AG04449 (cell line): ENCODE measurements at regions not wholly inside any gene's neighbourhood (a gene's known extent, or its start where the extent isn't known, plus 50 kb on each side); places are given as distances from the start of the nearest gene placed in this dataset.

Experiments used
- CTCF ChIA-PET: fragments of 350-600 bp; formaldehyde crosslinking; extraction: SDS; loops from one replicate; lab custom pipeline; 2021; ENCODE audit warnings: antibody characterized with exemption; lab: Yijun Ruan, JAX
- POLR2A ChIA-PET: fragments of 400-600, 350-600 bp; formaldehyde crosslinking; extraction: SDS; loops from one replicate; lab custom pipeline; 2020; ENCODE audit warnings: antibody characterized with exemption, inconsistent platforms; lab: Yijun Ruan, JAX
- DNase-seq: peaks from one replicate; pipeline ENCODE4 v3.0.0-alpha.2; 2010; ENCODE audit warnings: low read depth, low spot score
- H3K4me3 ChIP-seq: 2 replicates; pipeline ENCODE4 v1.5.1; 2011; ENCODE audit warnings: low read depth, mild to moderate bottlenecking, control low read depth, low read length
- TF ChIP-seq, protein P1 (sequence below): IDR thresholded peaks from one replicate; pipeline ENCODE4 v1.5.1; 2011; ENCODE audit warnings: mild to moderate bottlenecking, moderate library complexity, low read length, control low read depth, inconsistent platforms; ENCODE audit not compliant: insufficient read depth; ENCODE audit errors: missing control alignments

DNA sequence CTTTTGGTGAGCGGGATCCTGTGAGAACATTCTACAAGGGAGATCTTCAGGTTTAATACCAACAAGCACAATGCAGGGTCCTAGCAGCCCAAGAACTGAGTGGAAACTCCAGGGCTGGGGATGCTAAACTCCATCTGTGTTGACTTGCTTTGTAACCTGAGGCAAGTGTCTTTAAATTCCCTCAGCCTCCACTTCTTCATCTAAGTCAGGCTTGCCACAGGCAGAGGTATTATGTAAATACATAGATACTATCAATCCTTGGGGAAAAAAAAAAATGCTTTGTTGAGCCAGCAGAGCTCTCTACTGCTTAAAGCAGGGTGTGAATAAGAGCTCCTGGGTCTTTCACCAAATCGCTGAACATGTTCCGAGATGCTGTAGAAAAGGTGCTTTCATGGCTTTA is 114.2 kb upstream of the PHACTR1 start:
- POLR2A ChIA-PET, result no interaction called here

DNA sequence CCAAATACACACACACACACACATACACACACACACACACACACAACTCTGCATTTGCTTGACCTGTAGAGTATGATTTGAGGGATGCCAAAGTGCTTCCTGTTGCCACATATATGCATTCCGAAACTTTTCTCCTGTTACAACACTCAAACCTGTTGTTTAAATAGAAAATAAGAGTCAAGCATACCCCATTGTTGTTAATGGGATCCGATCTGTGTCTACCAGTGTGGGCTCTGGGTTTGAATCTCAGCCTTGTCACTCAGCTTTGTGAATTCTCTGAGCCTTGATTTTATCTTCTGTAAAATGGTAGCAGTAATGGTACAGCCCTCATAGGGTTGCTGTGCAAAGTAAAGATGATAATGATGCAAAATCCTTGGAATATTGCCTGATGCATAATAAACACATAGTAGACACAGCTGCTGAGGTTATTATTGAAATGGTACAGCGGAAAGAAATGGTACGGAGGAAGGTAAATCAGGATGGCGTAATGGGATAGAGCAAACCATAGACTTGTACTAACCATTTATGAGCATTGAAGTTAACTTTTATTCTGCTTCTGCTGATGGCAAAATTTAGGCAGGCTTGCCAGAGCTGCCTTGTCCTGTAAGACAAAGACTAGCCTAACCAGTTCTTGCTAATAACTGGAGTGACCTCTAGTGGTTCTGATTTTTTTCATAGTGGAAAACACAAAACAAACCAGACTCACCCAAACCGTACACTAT is 113.5 kb upstream of the PHACTR1 start:
- TF ChIP-seq, protein P1, sequence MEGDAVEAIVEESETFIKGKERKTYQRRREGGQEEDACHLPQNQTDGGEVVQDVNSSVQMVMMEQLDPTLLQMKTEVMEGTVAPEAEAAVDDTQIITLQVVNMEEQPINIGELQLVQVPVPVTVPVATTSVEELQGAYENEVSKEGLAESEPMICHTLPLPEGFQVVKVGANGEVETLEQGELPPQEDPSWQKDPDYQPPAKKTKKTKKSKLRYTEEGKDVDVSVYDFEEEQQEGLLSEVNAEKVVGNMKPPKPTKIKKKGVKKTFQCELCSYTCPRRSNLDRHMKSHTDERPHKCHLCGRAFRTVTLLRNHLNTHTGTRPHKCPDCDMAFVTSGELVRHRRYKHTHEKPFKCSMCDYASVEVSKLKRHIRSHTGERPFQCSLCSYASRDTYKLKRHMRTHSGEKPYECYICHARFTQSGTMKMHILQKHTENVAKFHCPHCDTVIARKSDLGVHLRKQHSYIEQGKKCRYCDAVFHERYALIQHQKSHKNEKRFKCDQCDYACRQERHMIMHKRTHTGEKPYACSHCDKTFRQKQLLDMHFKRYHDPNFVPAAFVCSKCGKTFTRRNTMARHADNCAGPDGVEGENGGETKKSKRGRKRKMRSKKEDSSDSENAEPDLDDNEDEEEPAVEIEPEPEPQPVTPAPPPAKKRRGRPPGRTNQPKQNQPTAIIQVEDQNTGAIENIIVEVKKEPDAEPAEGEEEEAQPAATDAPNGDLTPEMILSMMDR, result peak; percentile 34
- CTCF ChIA-PET, result interaction anchor here (0.6 to 11.8 kb wide), 46 partner anchors 9 to 1019 kb away, joined by 3 to 281 read pairs (median 4); partner anchors contain the start of gene EDN1
- DNase-seq, result peak; percentile 47

More for the DNA sequence above, 114.2 kb upstream of the PHACTR1 start:
- DNase-seq, result no peak
- TF ChIP-seq, protein P1, result no peak
- no peak overlapping the region for H3K4me3 ChIP-seq
- CTCF ChIA-PET, result interaction anchor here (0.6 to 11.8 kb wide), 26 partner anchors 8 to 1017 kb away, joined by 3 to 281 read pairs (median 5); partner anchors contain the start of gene EDN1

DNA sequence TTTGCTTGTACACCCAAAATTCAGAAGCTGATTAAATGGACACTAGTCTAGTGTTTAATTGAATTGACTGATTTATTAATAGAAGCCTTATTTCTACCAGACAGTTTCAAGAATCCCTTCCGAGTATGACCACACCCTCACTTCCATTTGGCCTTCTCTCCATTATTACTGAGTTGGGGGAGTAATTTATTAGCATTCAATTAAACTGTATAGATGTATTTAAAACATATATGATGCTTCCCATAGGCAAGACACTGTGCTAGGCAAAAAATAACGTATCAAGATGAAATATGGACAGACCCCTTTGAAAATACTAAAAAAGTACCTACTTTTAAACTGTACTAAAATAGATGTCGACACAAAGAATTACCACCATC is 112.9 kb upstream of the PHACTR1 start:
- H3K4me3 ChIP-seq, result no peak overlapping the region
- ChIA-PET CTCF (interaction anchor here (0.6 to 11.8 kb wide), 42 partner anchors 8 to 1019 kb away, joined by 3 to 281 read pairs (median 4); partner anchors contain the start of gene EDN1), POLR2A (interaction anchor here (1.2 kb wide), 1 partner anchor 313 kb away, joined by 4 read pairs; the partner anchor contains the start of gene EDN1)
- TF ChIP-seq, protein P1, result no peak
- DNase-seq, result no peak

More for the DNA sequence above, 113.5 kb upstream of the PHACTR1 start:
- H3K4me3 ChIP-seq, result no peak overlapping the region
- POLR2A ChIA-PET, result interaction anchor here (1.2 kb wide), 1 partner anchor 313 kb away, joined by 4 read pairs; the partner anchor contains the start of gene EDN1

DNA sequence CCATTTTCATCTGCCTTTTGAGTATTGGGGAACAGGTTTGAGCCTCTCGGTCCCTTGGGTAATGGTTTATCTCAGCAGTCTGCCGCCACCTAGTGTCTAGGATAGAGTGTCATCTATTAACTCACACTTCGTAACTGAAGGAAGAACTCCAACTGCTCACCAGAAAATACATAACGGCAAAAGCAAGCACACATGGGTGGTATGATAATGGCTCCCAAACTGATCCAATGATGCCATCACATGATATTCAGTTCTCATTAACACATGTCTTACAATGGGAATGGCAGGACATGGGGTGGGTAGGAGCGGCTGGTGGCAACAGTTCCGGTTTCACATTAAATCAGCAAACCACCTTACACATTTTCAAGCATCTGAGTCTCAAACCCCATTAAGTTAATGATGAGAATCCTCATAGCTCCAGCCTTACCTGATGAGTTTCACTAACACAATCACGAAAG is 110.7 kb upstream of the PHACTR1 start:
- TF ChIP-seq, protein P1, result peak; percentile 65
- CTCF ChIA-PET, result interaction anchor here (0.6 to 11.8 kb wide), 54 partner anchors 11 to 1024 kb away, joined by 3 to 281 read pairs (median 5); partner anchors contain the start of gene EDN1
- POLR2A ChIA-PET, result no interaction called here
- DNase-seq, result no peak
- H3K4me3 ChIP-seq, result no peak overlapping the region

DNA sequence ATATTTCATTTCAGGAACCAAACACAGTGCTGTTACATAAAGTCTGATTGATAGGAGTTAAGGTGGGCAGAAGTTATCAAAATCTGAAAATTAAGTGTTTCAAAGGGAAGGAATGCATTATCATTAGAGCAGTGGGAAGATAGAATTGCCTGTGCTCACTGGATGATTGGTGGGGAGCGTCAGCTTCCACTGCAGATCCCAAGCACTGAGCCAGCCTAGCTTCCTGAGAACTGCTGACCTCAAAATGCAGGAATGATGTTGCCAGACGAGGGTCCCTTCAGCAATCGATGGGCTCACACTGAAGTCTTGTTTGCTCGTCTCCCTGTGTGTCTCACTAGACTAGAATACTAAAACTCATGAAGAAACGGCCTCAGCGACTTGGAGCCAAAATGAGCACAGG is 110.0 kb upstream of the PHACTR1 start:
- POLR2A ChIA-PET, result no interaction called here
- TF ChIP-seq, protein P1, result no peak
- DNase-seq, result no peak
- CTCF ChIA-PET, result interaction anchor here (0.6 to 11.8 kb wide), 37 partner anchors 11 to 1024 kb away, joined by 3 to 281 read pairs (median 5); partner anchors contain the start of gene EDN1
- no peak overlapping the region for H3K4me3 ChIP-seq
